Upper lobe of left lung (tissue), 4 donors: ENCODE measurements at regions not wholly inside any gene's neighbourhood (a gene's known extent, or its start where the extent isn't known, plus 50 kb on each side); places are given as distances from the start of the nearest gene placed in this dataset.

Source experiments
- CTCF ChIP-seq, 6 experiments: fragments of 450-650 bp in 4 of 6; fragments of 200-600 bp in 2 of 6; sonication (generic) in 2 of 6; IDR thresholded peaks; one replicate each; pipeline ENCODE4 v1.5.1; 2016 to 2019; ENCODE audit warnings: antibody characterized with exemption in 6 of 6
- EP300 ChIP-seq, 4 donors: sonication (generic); formaldehyde crosslinking; IDR thresholded peaks; one replicate each; pipeline ENCODE4 v1.5.1; 2017; ENCODE audit warnings: antibody characterized with exemption in 4 of 4, control low read depth in 2 of 4
- POLR2A ChIP-seq, 4 donors: fragments of 450-650 bp; IDR thresholded peaks; one replicate each; pipeline ENCODE4 v1.5.1; 2016 to 2017; ENCODE audit warnings: antibody characterized with exemption in 4 of 4, mild to moderate bottlenecking in 2 of 4

- TF ChIP-seq CTCF (IDR thresholded peaks at IDR 0.05), result no peak
- no peak for TF ChIP-seq POLR2A (IDR thresholded peaks at IDR 0.05)
- peak in 3 of 4 donors; percentile 14 to 97 (median 60) for TF ChIP-seq EP300 (IDR thresholded peaks at IDR 0.05)
These were observed 114.7 kb upstream of the SLC24A5 start for GRCh38 chr15:48006031-48006511.
